ENCODE measurements at regions not wholly inside any gene's neighbourhood (a gene's known extent, or its start where the extent isn't known, plus 50 kb on each side); places are given as distances from the start of the nearest gene placed in this dataset.

- no peaks in the 10 kb centered on the region for H3K27me3 Mint-ChIP-seq (ENCODE audit: low read depth)
- DNase-seq (ENCODE audit: low spot score), result no peak
- no peak for TF ChIP-seq CTCF (IDR thresholded peaks at IDR 0.05)
- no peak overlapping the region for H3K4me3 Mint-ChIP-seq (ENCODE audit: unreplicated experiment)
- peaks cover 19% of the 10 kb centered on the region for H3K9me3 Mint-ChIP-seq (ENCODE audit: low read depth)
- no peak overlapping the region for H3K27ac Mint-ChIP-seq (ENCODE audit: unreplicated experiment)
- H3K4me1 Mint-ChIP-seq (ENCODE audit: low read depth), result peaks cover 10% of the 10 kb centered on the region
- peaks cover 8% of the 10 kb centered on the region for H3K36me3 Mint-ChIP-seq (ENCODE audit: low read depth)
Measured at GRCh38 chr3:106624154-106624553, 753.1 kb upstream of the CCDC54 start.

GRCh38 chr3:106628407-106628806 is 748.8 kb upstream of the CCDC54 start:
- peaks cover 43% of the 10 kb centered on the region for H3K4me1 Mint-ChIP-seq (ENCODE audit: low read depth)
- no peak for DNase-seq (ENCODE audit: low spot score)
- TF ChIP-seq CTCF (IDR thresholded peaks at IDR 0.05), result peak; percentile 56
- no peak overlapping the region for H3K4me3 Mint-ChIP-seq (ENCODE audit: unreplicated experiment)
- no peak overlapping the region for H3K27ac Mint-ChIP-seq (ENCODE audit: unreplicated experiment)
- H3K9me3 Mint-ChIP-seq (ENCODE audit: low read depth), result peaks cover 16% of the 10 kb centered on the region
- H3K36me3 Mint-ChIP-seq (ENCODE audit: low read depth), result peaks cover 6% of the 10 kb centered on the region
- H3K27me3 Mint-ChIP-seq (ENCODE audit: low read depth), result no peaks in the 10 kb centered on the region

- Mint-ChIP-seq H3K4me1 (ENCODE audit: low read depth) (peaks cover 43% of the 10 kb centered on the region), H3K27ac (ENCODE audit: unreplicated experiment) (no peak overlapping the region), H3K4me3 (ENCODE audit: unreplicated experiment) (no peak overlapping the region), H3K36me3 (ENCODE audit: low read depth) (peaks cover 3% of the 10 kb centered on the region), H3K9me3 (ENCODE audit: low read depth) (peaks cover 6% of the 10 kb centered on the region), H3K27me3 (ENCODE audit: low read depth) (no peaks in the 10 kb centered on the region)
- DNase-seq (ENCODE audit: low spot score), result no peak
- TF ChIP-seq CTCF (IDR thresholded peaks at IDR 0.05), result no peak
Measured at GRCh38 chr3:106629215-106629832, 747.9 kb upstream of the CCDC54 start.

GRCh38 chr3:106631373-106632108 is 745.7 kb upstream of the CCDC54 start:
- no peaks in the 10 kb centered on the region for H3K9me3 Mint-ChIP-seq (ENCODE audit: low read depth)
- no peak for DNase-seq (ENCODE audit: low spot score)
- no peaks in the 10 kb centered on the region for H3K36me3 Mint-ChIP-seq (ENCODE audit: low read depth)
- H3K27ac Mint-ChIP-seq (ENCODE audit: unreplicated experiment), result peak overlapping the region; percentile 84
- H3K4me3 Mint-ChIP-seq (ENCODE audit: unreplicated experiment), result peak overlapping the region; percentile 27
- no peak for TF ChIP-seq CTCF (IDR thresholded peaks at IDR 0.05)
- peaks cover 60% of the 10 kb centered on the region for H3K4me1 Mint-ChIP-seq (ENCODE audit: low read depth)
- H3K27me3 Mint-ChIP-seq (ENCODE audit: low read depth), result no peaks in the 10 kb centered on the region

GRCh38 chr3:106635271-106635670 is 742.0 kb upstream of the CCDC54 start:
- DNase-seq (ENCODE audit: low spot score), result no peak
- H3K4me1 Mint-ChIP-seq (ENCODE audit: low read depth), result peaks cover 41% of the 10 kb centered on the region
- no peak overlapping the region for H3K4me3 Mint-ChIP-seq (ENCODE audit: unreplicated experiment)
- H3K27me3 Mint-ChIP-seq (ENCODE audit: low read depth), result no peaks in the 10 kb centered on the region
- H3K27ac Mint-ChIP-seq (ENCODE audit: unreplicated experiment), result peak overlapping the region; percentile 88
- TF ChIP-seq CTCF (IDR thresholded peaks at IDR 0.05), result no peak
- H3K9me3 Mint-ChIP-seq (ENCODE audit: low read depth), result no peaks in the 10 kb centered on the region
- no peaks in the 10 kb centered on the region for H3K36me3 Mint-ChIP-seq (ENCODE audit: low read depth)

Measured in chondrocyte (in vitro differentiated cells).